Liver (tissue), 8 donors: ENCODE measurements at regions not wholly inside any gene's neighbourhood (a gene's known extent, or its start where the extent isn't known, plus 50 kb on each side); places are given as distances from the start of the nearest gene placed in this dataset.

Experiments
- DNase-seq: peaks from one replicate; pipeline ENCODE4 v3.0.0-alpha.2; 2017; ENCODE audit warnings: low spot score
- H3K27ac ChIP-seq, 2 donors: one replicate each; pipeline ENCODE4 v1.7.0; 2013; ENCODE audit warnings: inconsistent platforms in 2 of 2, low read length in 2 of 2, control low read depth in 1 of 2, low read depth in 1 of 2, mild to moderate bottlenecking in 1 of 2
- H3K27me3 ChIP-seq, 4 donors: one replicate each; pipeline versions ENCODE4 v1.6.1 to v1.7.0; 2013; ENCODE audit warnings: low read length in 3 of 4, inconsistent platforms in 1 of 4, mild to moderate bottlenecking in 1 of 4, moderate library complexity in 1 of 4; ENCODE audit not compliant: control insufficient read depth in 4 of 4, insufficient read depth in 4 of 4
- H3K36me3 ChIP-seq, 4 donors: one replicate each; pipeline versions ENCODE4 v1.6.1 to v1.7.0; 2013; ENCODE audit warnings: low read length in 3 of 4, mild to moderate bottlenecking in 3 of 4, low read depth in 1 of 4, moderate library complexity in 1 of 4; ENCODE audit not compliant: control insufficient read depth in 4 of 4, insufficient read depth in 3 of 4
- H3K4me1 ChIP-seq, 4 donors: one replicate each; pipeline versions ENCODE4 v1.6.1 to v1.7.0; 2013; ENCODE audit warnings: low read length in 3 of 4, mild to moderate bottlenecking in 3 of 4, moderate library complexity in 1 of 4; ENCODE audit not compliant: control insufficient read depth in 4 of 4, insufficient read depth in 4 of 4
- H3K4me3 ChIP-seq, 3 donors: one replicate each; pipeline versions ENCODE4 v1.6.1 to v1.7.0; 2013; ENCODE audit warnings: low read length in 3 of 3, control low read depth in 1 of 3, low read depth in 1 of 3, mild to moderate bottlenecking in 1 of 3
- H3K9ac ChIP-seq, 2 donors: one replicate each; pipeline ENCODE4 v1.7.0; 2013; ENCODE audit warnings: low read length in 2 of 2, mild to moderate bottlenecking in 2 of 2, moderate library complexity in 2 of 2, control low read depth in 1 of 2, low read depth in 1 of 2
- H3K9me3 ChIP-seq, 4 donors: one replicate each; pipeline versions ENCODE4 v1.6.1 to v1.7.0; 2013; ENCODE audit warnings: low read length in 3 of 4; ENCODE audit not compliant: control insufficient read depth in 4 of 4
- ATF3 ChIP-seq: IDR thresholded peaks from 2 replicates; pipeline ENCODE4 v1.6.1; 2016; ENCODE audit warnings: antibody characterized with exemption
- CTCF ChIP-seq: fragments of 150-350 bp; IDR thresholded peaks from 2 replicates; pipeline ENCODE4 v1.5.1; 2017; ENCODE audit warnings: improper control_type of control experiment, low read depth, low read length; ENCODE audit not compliant: missing input control
- EGR1 ChIP-seq, 2 donors: IDR thresholded peaks; 2 replicates each; pipeline ENCODE4 v1.6.1; 2016 to 2018; ENCODE audit warnings: antibody characterized with exemption in 2 of 2, low read depth in 2 of 2
- FOXA1 ChIP-seq: IDR thresholded peaks from 2 replicates; pipeline ENCODE4 v1.6.1; 2016; ENCODE audit warnings: antibody characterized with exemption
- FOXA2 ChIP-seq: IDR thresholded peaks from 2 replicates; pipeline ENCODE4 v1.6.1; 2016; ENCODE audit warnings: antibody characterized with exemption
- GABPA ChIP-seq, 2 donors: IDR thresholded peaks in 1 of 2; conservative IDR thresholded peaks in 1 of 2; 2 replicates each; pipeline ENCODE4 v1.6.1; 2016; ENCODE audit warnings: antibody characterized with exemption in 2 of 2, mild to moderate bottlenecking in 1 of 2, moderate library complexity in 1 of 2
- HNF4A ChIP-seq, 2 donors: conservative IDR thresholded peaks; 2 replicates each; pipeline ENCODE4 v1.6.1; 2016; ENCODE audit warnings: antibody characterized with exemption in 2 of 2, mild to moderate bottlenecking in 2 of 2
- JUND ChIP-seq, 2 donors: IDR thresholded peaks; 2 replicates each; pipeline ENCODE4 v1.6.1; 2016; ENCODE audit warnings: antibody characterized with exemption in 2 of 2
- MAX ChIP-seq: IDR thresholded peaks from 2 replicates; pipeline ENCODE4 v1.6.1; 2016; ENCODE audit warnings: antibody characterized with exemption
- RAD21 ChIP-seq, 2 donors: IDR thresholded peaks; 2 replicates each; pipeline ENCODE4 v1.6.1; 2016; ENCODE audit warnings: antibody characterized with exemption in 2 of 2, mild to moderate bottlenecking in 2 of 2
- REST ChIP-seq: IDR thresholded peaks from 2 replicates; pipeline ENCODE4 v1.6.1; 2016; ENCODE audit warnings: antibody characterized with exemption, mild to moderate bottlenecking
- RXRA ChIP-seq, 2 donors: IDR thresholded peaks; 2 replicates each; pipeline ENCODE4 v1.6.1; 2017 to 2018; ENCODE audit warnings: antibody characterized with exemption in 2 of 2, mild to moderate bottlenecking in 1 of 2
- SP1 ChIP-seq: IDR thresholded peaks from 2 replicates; pipeline ENCODE4 v1.6.1; 2018; ENCODE audit warnings: antibody characterized with exemption, mild to moderate bottlenecking
- TAF1 ChIP-seq: conservative IDR thresholded peaks from 2 replicates; pipeline ENCODE4 v1.6.1; 2016; ENCODE audit warnings: antibody characterized with exemption, mild to moderate bottlenecking
- ZBTB33 ChIP-seq: IDR thresholded peaks from 2 replicates; pipeline ENCODE4 v1.6.1; 2016; ENCODE audit warnings: antibody characterized with exemption
- WGBS: extraction: QIAGEN DNeasy Blood & Tissue Kit; methylation state at CpG from one replicate; pipeline ENCODE4 v1.1.7; 2013; 5-methylcytosine and 5-hydroxymethylcytosine counted together
- donor health status: healthy.
- donor health status: healthy.
- donor health status: healthy.
- donor health status: healthy.
- donor health status: healthy.

GRCh38 chr4:60450054-60450453 is 750.1 kb upstream of the ADGRL3 start:
- no peak overlapping the region for H3K4me3 ChIP-seq
- no peaks in the 10 kb centered on the region for H3K27me3 ChIP-seq
- no peaks in the 10 kb centered on the region for H3K9me3 ChIP-seq
- H3K4me1 ChIP-seq: no peaks in the 10 kb centered on the region
- no peak overlapping the region for H3K27ac ChIP-seq
- no peak for TF ChIP-seq HNF4A (conservative IDR thresholded peaks at IDR 0.05)
- TF ChIP-seq ZBTB33: no peak
- no peak for TF ChIP-seq RAD21 (IDR thresholded peaks at IDR 0.05)
- no peak for TF ChIP-seq GABPA (IDR thresholded peaks at IDR 0.05 in 1 of 2, conservative IDR thresholded peaks at IDR 0.05 in 1 of 2)
- no peak for TF ChIP-seq FOXA1
- no peak for TF ChIP-seq FOXA2
- no peak for TF ChIP-seq CTCF
- no peak for TF ChIP-seq TAF1
- no peak for TF ChIP-seq SP1
- no peak for TF ChIP-seq EGR1 (IDR thresholded peaks at IDR 0.05; ENCODE audit: low read depth in 2 of 2)
- TF ChIP-seq JUND (IDR thresholded peaks at IDR 0.05): no peak
- no peak for TF ChIP-seq MAX
- no peak for TF ChIP-seq ATF3
- WGBS: 78% methylated on average over 1 of the region's 1 CpG
- DNase-seq: no peak
- no peaks in the 10 kb centered on the region for H3K36me3 ChIP-seq
- no peak overlapping the region for H3K9ac ChIP-seq

GRCh38 chr4:60452266-60452665 is 747.9 kb upstream of the ADGRL3 start:
- TF ChIP-seq ATF3 (no peak), ZBTB33 (no peak), TAF1 (no peak), JUND (IDR thresholded peaks at IDR 0.05) (no peak), REST (no peak), HNF4A (conservative IDR thresholded peaks at IDR 0.05) (no peak), CTCF (no peak), MAX (no peak), RXRA (IDR thresholded peaks at IDR 0.05) (no peak), FOXA2 (no peak), SP1 (no peak), RAD21 (IDR thresholded peaks at IDR 0.05) (no peak)
- Histone ChIP-seq H3K9ac (no peak overlapping the region), H3K4me3 (no peak overlapping the region), H3K27ac (no peak overlapping the region), H3K4me1 (no peaks in the 10 kb centered on the region), H3K9me3 (no peaks in the 10 kb centered on the region), H3K36me3 (no peaks in the 10 kb centered on the region), H3K27me3 (no peaks in the 10 kb centered on the region)
- no peak for DNase-seq
